Epidermal melanocyte (primary cell): ENCODE measurements at regions not wholly inside any gene's neighbourhood (a gene's known extent, or its start where the extent isn't known, plus 50 kb on each side); places are given as distances from the start of the nearest gene placed in this dataset.

Source experiments
- DNase-seq: peaks from one replicate; pipeline ENCODE4 v3.0.0; 2011; ENCODE audit warnings: low spot score; ENCODE audit not compliant: insufficient read length

- DNase-seq = no peak
These were observed 93.6 kb upstream of the ANKRD55 start for GRCh38 chr5:56326770-56327169.

- DNase-seq = no peak
These were observed 93.0 kb upstream of the ANKRD55 start for GRCh38 chr5:56326116-56326515.

- DNase-seq = no peak
These were observed 91.9 kb upstream of the ANKRD55 start for GRCh38 chr5:56325039-56325438.

- no peak for DNase-seq
These were observed 90.4 kb upstream of the ANKRD55 start for GRCh38 chr5:56323505-56323904.

GRCh38 chr5:56322592-56322991 lies 89.5 kb upstream of the ANKRD55 start:
- DNase-seq = no peak

GRCh38 chr5:56321236-56321881 lies 88.2 kb upstream of the ANKRD55 start:
- DNase-seq = no peak

GRCh38 chr5:56320686-56321085 lies 87.6 kb upstream of the ANKRD55 start:
- DNase-seq = no peak

- DNase-seq = no peak
These were observed 86.5 kb upstream of the ANKRD55 start for GRCh38 chr5:56319526-56320181.

- no peak for DNase-seq
These were observed 84.9 kb upstream of the ANKRD55 start for GRCh38 chr5:56317923-56318561.

GRCh38 chr5:56316299-56316994 lies 83.3 kb upstream of the ANKRD55 start:
- DNase-seq = no peak

- no peak for DNase-seq
These were observed 81.4 kb upstream of the ANKRD55 start for GRCh38 chr5:56314529-56314928.

GRCh38 chr5:56313596-56313995 lies 80.5 kb upstream of the ANKRD55 start:
- no peak for DNase-seq

- DNase-seq = no peak
These were observed 79.9 kb upstream of the ANKRD55 start for GRCh38 chr5:56313004-56313531.

GRCh38 chr5:56311306-56311905 lies 78.3 kb upstream of the ANKRD55 start:
- DNase-seq = no peak

GRCh38 chr5:56310711-56311204 lies 77.6 kb upstream of the ANKRD55 start:
- no peak for DNase-seq

- DNase-seq = no peak
These were observed 76.2 kb upstream of the ANKRD55 start for GRCh38 chr5:56309262-56309826.

- no peak for DNase-seq
These were observed 74.7 kb upstream of the ANKRD55 start for GRCh38 chr5:56307714-56308333.

GRCh38 chr5:56306433-56307150 lies 73.5 kb upstream of the ANKRD55 start:
- no peak for DNase-seq

- no peak for DNase-seq
These were observed 72.1 kb upstream of the ANKRD55 start for GRCh38 chr5:56305001-56305950.
